ENCODE measurements at regions not wholly inside any gene's neighbourhood (a gene's known extent, or its start where the extent isn't known, plus 50 kb on each side); places are given as distances from the start of the nearest gene placed in this dataset.

- TF ChIP-seq ZNF512B (CRISPR knock-in tag; IDR thresholded peaks at IDR 0.05; ENCODE audit: borderline replicate concordance): 0 out of 2 replicates have a peak, but pooled peaks have one; percentile 19
Observed at GRCh38 chr16:11430601-11431317, 85.5 kb downstream of the RMI2 start (continued).

GRCh38 chr16:11431915-11432465 is 86.7 kb downstream of the RMI2 start:
- FAIRE-seq (peak; percentile 83), DNase-seq (ENCODE audit: low spot score) (peak; percentile 80), ATAC-seq (peak; percentile 89)
- Histone ChIP-seq H3K36me3 (replicated peaks in 1 of 2; ENCODE audit: control insufficient read depth in 1 of 2, insufficient read depth in 2 of 2, low read length in 2 of 2) (no peaks in the 10 kb centered on the region), H3K4me3 (replicated peaks in 1 of 3; ENCODE audit: insufficient read depth in 1 of 3, low read depth in 2 of 3, low read length in 3 of 3) (no peak overlapping the region), H3K4me2 (ENCODE audit: low read depth, low read length) (peak overlapping the region; percentile 1; the same call in 1 of the 2 replicates), H3K27ac (ENCODE audit: extremely low read length, insufficient read depth, low read length) (no peak overlapping the region), H3K27me3 (ENCODE audit: control insufficient read depth in 1 of 2, insufficient read depth in 2 of 2, low read length in 2 of 2) (peaks cover 2 to 30% of the 10 kb centered on the region in 2 experiments), H3K79me2 (ENCODE audit: insufficient read depth, low read length) (no peaks in the 10 kb centered on the region), H3K9me3 (ENCODE audit: low read length) (no peaks in the 10 kb centered on the region), H2AFZ (ENCODE audit: low read length) (no peak overlapping the region), H3K9ac (ENCODE audit: insufficient read depth, low read depth, low read length) (no peak overlapping the region), H4K20me1 (ENCODE audit: insufficient read depth, low read length) (no peaks in the 10 kb centered on the region), H3K4me1 (ENCODE audit: insufficient read depth, low read length) (peaks cover 28% of the 10 kb centered on the region)
- intact Hi-C loops (cut with micrococcal nuclease; ENCODE audit: unreplicated experiment): no loop called here
- POLR2A ChIA-PET: interaction anchor here (1.4 kb wide), 1 partner anchor 9 kb away, joined by 3 read pairs; no protein-coding TSS in a partner anchor
- no TSS peak for BruUV-seq (replicated peaks)
- CTCF ChIA-PET (ENCODE audit: low intra/inter-chr PET ratio, low total read pairs): no interaction called here
- in situ Hi-C loops (cut with HindIII; ENCODE audit: extremely low pct_ligation_motif_present, low pct_unique_long_range_greater_than_20kb): no loop called here
- 23% methylated on average over 4 of the region's 4 CpGs for WGBS (ENCODE audit: low lambda C conversion rate)
- TF ChIP-seq KLF6 (CRISPR knock-in tag; IDR thresholded peaks at IDR 0.05): no peak
- peak; percentile 43; the same call in 1 of the 2 replicates for TF ChIP-seq FOXP4 (CRISPR knock-in tag; IDR thresholded peaks at IDR 0.05)
- no peak for TF ChIP-seq PLRG1 (conservative IDR thresholded peaks at IDR 0.05)
- no peak for TF ChIP-seq SMARCE1 (IDR thresholded peaks at IDR 0.05; ENCODE audit: borderline replicate concordance)
- TF ChIP-seq ZNF619 (CRISPR knock-in tag; IDR thresholded peaks at IDR 0.05): 0 out of 2 replicates have a peak, but pooled peaks have one; percentile 55
- no peak for TF ChIP-seq HMGA1 (CRISPR knock-in tag; conservative IDR thresholded peaks at IDR 0.05)
- no peak for TF ChIP-seq ZNF180 (CRISPR knock-in tag; IDR thresholded peaks at IDR 0.05; ENCODE audit: borderline replicate concordance, low read depth)
- TF ChIP-seq ARID2 (CRISPR knock-in tag; IDR thresholded peaks at IDR 0.05; ENCODE audit: borderline replicate concordance): no peak
- 0 out of 2 replicates have a peak, but pooled peaks have one; percentile 44 for TF ChIP-seq HNF1B (CRISPR knock-in tag; IDR thresholded peaks at IDR 0.05)
- TF ChIP-seq GATAD2A (CRISPR knock-in tag; IDR thresholded peaks at IDR 0.05): peak; percentile 54
- TF ChIP-seq TCF7 (IDR thresholded peaks at IDR 0.05; ENCODE audit: low read depth): no peak
- peak; percentile 80; the same call in 1 of the 2 replicates for TF ChIP-seq SETDB1 (CRISPR knock-in tag; IDR thresholded peaks at IDR 0.05; ENCODE audit: borderline replicate concordance)
- no peak for TF ChIP-seq ZNF674 (CRISPR knock-in tag; IDR thresholded peaks at IDR 0.05; ENCODE audit: low read depth)
- TF ChIP-seq ZNF614 (CRISPR knock-in tag; IDR thresholded peaks at IDR 0.05; ENCODE audit: borderline replicate concordance): 0 out of 2 replicates have a peak, but pooled peaks have one; percentile 24
- TF ChIP-seq TRIM24 (CRISPR knock-in tag; IDR thresholded peaks at IDR 0.05): peak; percentile 72; the same call in 1 of the 2 replicates
- no peak for TF ChIP-seq ZNF34 (CRISPR knock-in tag; IDR thresholded peaks at IDR 0.05; ENCODE audit: borderline replicate concordance)

Measured in HepG2 (cell line).